NCI-H1105 treated with DMSO at 0.1 percent for 48 hours (cell line): ENCODE measurements at regions not wholly inside any gene's neighbourhood (a gene's known extent, or its start where the extent isn't known, plus 50 kb on each side); places are given as distances from the start of the nearest gene placed in this dataset.

Source experiments
- DNase-seq: peaks from one replicate; lab custom pipeline; 2025; lab: John Stamatoyannopoulos, UW

DNA sequence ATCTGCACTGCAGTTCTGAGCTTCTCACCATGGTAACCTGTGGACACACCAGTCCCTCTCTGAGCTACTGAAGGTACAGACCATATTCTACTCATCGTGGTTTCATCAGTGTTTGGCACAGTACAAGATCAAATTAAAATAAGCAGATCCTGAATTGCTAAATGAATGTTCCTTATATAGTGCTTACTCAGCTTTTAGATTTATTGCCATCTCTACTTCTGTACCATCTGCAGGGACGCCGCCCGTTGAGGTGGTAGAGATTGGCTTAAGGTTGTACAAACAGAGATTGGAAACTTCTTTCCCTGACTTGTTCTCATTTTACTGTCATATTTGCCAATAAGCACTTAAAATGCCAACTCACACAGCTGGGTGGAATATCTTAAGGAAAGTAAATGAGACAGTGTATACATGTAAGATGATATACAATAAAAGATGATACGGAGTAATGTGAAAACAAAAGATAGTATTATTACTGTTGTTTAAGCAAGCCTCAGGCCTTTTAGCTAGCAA lies 223.4 kb upstream of the FOXQ1 start:
- no peak for DNase-seq

DNA sequence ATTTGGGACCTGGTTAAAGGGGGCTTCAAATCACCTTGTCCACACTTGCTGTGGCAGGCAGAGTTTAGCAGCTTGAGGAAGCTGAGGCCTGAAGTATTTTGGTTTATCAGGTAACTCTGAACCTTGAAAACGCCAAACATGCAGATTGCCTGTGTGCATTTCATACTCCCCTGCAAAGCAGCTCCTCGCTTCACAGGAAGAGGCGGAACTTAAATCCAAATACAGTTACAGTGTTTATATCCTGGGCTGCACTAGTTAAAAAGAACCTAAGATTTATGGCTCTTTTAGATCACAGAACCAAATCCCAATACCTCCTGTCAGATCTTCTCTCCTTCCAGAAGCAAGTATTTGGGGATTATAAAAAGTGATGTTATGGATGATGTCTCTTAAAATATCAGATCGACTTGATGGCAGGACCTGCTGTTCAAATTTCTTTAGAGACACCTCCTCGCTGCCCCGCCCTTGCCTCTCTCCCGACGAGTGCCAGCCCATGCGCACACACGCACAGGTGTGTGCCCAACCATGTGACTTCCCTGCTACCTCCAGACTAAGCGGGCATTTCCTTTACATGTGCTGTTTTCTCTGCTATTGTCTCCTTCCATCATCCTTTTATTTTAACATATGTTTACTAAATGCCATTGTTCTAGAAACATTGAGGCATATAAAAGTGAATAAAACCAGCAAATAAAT lies 224.6 kb upstream of the FOXQ1 start:
- no peak for DNase-seq

DNA sequence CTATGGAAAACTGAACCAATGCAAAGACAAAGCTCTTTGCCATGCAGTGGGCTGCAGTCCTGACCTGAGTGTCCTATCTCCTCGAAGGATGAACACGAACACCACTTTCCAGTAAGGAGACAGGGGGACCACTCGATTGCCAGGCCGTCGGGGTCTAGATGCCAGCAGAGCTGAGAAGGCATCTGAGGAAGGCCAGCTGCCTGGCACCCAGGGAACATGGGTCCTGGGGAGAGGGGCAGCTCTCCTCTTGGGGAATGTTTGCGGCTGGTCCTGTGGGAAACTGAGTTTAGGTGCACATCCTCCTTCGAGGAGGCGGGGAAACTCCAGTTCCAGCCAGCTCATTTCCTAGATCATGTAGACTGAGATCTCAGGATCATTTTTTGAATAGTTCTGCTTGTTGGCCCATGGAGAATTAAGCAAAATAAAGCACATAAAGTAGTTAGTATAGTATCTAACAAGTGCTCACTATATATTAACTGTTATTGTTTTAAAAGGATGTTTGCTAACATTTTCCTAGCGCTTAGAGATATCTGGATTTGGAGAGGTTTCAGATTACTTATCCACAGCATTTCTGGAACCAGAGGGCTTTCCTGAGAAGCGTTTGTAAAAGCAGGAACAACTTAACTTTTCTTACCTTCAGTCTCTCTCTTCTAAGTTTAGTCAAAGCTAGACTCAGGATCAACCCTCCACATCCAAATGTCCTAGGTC lies 225.3 kb upstream of the FOXQ1 start:
- DNase-seq: no peak

DNA sequence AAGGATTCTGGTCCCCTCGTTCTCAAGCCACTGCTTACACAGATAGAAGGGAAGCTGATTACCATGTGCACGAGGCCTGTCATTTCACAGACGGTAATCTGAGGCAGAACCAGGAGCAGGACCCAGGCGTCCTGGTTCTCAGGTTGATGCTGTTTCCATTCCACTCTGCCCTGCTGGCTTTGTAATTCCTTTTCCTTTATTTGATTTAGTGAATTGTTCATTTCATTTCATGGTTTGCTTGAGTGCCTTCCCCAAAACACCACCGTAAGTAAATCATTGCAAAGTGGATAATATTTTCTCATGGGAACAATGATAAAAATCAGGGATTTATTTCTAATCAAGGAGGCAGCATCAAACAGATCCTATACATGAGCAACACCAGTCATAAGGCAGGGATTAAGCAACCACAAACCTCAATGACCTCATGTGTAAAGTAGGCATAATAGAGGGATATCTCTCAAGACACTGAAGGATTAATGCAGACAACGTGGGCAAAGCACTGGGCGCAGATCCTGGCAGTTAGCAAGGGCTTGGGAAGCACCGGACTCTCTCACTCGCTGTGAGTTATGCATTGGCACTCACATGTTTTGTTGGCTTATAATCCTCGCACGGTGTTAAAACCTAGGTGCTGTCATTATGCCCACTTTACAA lies 229.5 kb upstream of the FOXQ1 start:
- DNase-seq: no peak

DNA sequence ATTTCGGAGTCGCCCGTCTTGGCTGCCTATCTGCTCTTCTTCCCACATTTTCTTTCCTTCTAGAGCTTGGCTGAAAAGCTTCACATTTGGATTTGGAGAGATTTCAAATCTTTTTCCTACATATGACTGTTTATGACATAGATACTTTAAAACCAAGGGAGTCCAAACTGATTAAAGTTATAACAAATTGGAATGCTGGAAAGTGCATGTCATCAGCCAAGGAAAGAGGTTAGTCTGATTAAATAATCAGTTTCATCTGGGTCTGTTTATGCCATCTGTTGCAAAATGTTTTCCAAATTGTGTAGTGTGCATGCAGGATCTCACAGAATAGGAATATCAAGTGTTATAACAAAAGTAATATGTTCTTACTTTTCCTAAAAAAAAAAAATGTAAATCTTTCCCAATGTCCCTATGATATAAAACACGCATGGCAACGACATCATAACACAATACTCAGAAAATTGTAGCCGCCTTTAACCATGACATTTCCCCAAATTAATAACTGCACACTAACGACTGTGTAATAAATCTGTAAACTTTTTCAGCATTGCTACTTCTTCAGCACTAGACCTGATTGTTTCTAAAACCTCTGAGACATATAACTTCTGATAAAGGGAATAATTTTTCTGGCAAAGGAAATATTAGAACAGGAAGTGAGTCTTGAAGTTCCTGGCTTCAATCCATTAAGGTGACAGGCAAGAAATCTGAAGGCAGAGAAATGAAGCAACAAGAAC lies 230.2 kb upstream of the FOXQ1 start:
- no peak for DNase-seq

DNA sequence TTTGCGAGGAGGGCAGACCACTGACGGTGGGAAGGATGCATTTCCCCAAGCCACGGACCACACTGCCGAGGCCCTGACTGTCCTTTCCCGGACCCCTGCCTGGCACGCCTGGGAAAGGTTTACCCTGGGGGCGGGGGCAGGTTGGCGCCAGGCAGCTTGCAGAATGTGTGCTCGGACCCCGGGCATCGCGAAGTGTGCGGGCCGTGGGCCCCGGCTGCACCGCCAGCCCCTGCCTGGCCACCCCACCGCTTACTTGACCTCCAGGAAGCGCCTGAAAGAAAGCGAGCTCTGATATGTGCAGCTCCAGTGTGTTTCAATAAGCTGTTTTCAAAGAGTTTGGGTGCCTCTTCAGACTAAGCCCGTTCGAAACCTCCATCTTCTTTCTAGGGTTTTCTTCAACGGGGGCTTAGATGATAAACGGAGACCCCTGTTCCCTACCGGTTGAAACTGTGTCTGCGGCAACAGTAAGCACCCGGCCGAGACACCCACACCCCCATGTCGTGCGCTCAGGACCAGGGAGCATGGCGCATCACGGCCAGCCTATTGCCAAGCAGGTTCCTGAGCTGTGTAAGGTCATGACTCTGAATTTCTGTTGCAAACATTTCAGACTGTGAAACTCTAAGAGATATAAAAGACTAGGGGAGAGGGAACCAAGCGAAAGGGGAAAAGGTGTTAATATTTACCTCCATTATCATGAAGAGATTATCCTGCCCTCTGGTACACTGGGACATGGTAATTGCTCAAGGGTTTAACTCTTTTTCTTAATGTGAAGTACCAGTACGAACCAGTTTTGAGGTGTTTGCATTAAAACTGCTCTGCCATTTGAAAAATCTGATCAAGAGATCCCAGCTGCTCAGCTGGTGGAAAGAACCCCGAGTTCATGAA lies 231.2 kb upstream of the FOXQ1 start:
- DNase-seq: no peak

DNA sequence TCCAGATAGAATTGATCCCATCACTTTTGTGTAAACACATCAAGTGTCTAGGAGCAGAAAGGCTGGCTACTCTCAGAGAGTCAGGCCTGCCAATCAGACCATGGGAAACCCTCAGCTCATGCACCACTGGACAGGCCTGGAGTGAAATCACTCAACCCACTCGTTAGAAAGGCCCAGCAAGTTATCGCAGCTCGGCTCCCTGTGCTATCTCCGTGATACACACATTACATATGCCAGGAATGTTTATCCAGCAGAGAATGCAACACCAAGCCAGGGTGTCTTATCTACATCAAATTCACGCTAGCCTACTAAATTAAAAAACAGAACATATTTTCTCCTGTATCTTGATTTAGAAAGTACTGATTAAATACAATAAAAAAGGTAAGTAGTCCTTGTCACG lies 232.4 kb upstream of the FOXQ1 start:
- DNase-seq: no peak

DNA sequence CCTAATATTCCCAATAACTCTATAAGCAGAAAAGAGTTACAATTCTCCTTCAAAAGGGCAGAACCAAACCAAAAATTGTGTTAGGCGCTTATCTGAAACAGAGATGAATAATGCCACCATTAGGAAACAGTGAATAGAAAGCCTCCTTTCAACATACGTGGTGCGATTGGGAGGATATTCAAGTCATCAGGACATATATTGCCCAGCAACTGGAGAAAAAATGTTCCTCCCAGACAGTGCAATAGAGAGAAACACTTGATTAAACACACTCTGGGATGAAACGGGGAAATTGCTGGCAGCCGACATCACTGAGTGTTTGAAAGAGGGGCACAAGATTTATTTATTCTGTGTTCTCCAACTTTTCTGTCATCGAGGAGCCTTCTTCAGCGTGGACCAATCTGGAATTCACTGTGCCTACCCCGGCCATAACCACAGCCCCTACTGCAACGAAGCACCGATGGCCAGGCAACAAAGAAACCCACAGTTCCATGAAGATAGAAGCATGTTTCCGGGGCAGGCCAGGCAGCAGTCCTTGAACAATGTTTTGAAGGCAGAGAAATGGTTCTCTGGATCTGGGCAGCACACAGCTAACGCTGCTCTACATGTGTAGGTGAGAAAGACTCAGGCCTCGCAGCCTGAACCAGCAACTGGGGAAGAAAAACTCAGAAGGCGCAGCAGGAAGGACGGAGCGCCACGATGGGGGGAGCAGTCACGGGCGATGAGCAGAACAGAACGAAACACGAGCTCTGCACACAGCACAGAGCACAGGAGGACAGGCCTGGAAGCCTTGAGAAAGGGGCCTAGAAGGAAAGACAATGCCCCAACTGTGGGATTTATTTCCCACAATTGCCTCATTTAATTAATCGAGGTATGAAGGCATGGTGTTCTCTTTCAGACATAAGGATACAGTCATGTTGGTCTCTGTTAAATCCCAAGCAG lies 234.2 kb upstream of the FOXQ1 start:
- DNase-seq: no peak

DNA sequence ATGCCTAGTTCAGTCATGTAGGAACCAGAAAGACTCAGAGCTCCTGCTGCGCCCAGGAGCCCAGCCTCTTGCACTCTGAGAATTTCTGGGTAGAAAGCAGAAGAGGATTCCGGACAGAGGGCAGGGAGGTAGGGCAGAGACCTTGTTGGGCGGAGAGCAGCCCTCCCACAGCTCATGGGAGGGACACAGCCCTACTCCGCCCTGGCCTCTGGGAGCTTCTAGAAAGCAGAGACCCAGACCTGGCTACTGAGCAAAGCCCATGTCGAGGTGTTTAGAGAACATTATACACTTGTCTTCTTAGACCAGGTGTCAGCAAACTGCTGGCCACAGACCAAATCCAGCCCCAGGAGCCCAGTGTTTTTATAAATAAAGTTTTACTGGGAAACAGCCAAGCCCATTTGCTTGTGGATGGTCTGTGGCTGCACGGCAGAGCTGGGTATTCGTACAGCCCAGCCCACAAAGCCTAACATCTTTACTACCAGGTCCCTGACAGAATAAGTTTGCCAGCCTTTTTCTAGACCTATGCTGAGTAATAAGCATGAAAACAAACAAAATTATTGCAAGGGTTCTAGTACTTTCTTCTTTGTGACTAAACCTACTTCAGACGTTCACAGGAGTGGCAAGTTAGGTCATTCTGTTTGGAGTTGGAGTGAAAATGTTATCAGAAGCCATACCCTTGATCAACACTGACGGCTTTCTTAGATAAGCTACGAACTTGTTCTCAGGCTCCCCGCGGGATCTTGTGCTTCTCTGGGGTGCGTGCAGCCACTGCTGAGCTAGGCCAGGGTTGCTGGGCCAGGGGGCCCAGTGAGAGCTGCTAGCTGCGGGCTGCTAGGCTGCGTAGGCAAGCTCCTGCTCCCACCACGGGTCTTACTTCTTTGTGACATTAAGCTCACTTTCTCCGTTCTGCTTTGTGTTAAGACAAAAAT lies 235.1 kb upstream of the FOXQ1 start:
- DNase-seq: no peak

DNA sequence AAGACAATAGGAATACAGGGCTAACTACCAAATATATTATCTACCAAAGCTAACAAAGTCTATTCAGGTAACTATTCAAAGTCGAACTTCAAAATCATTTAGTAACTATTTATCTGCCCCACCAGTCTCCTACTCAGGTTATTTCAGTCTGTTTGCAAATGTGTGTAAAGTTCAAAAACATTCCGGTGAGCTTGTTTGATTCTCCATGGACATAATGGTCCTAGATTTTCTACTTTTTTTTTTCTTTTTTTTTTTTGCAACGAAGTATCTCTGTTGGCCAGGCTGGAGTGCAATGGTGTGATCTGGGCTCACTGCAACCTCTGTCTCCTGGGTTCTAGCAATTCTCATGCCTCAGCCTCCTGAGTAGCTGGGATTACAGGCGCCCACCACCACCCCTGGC lies 236.0 kb upstream of the FOXQ1 start:
- DNase-seq: no peak

DNA sequence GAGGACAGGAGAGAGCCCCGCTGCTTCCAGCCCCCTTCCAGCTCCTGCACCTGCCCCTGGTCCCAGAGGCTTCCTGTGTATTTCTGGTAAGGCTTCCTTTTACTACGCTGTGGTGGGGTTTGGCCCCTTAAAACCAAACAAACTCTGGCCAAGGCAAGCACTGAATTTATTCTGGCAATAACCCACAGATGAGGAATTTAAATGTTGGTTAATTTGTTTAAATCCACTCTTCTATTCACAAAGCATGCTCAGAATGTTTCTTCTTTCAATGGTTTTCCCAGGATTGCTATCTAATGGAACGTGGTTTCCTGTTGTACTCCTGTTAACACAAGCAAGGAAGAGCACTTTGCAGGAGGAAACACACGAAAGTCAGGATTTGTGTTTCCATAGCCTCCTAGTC lies 236.5 kb upstream of the FOXQ1 start:
- DNase-seq: no peak

DNA sequence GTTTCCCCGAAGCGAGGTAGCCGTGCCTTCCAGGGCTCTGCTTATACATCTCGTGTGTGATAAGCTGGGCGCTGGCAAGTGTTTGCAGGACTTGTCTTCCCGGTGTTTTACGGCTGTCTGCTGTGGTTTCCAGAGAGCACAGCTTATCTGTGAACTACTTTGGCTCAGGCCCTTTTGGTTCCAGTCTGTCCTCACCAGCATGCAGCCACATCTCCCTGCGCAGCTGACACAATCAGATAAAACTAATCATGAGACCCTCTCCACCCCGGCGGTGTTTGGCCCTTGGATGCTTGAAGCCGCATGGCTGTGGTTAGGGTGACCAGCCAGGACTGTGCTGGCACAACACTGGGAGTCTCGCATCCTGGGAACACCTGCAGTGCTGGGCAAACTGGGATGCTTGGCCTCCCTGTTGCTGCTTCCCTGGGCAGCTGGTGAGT lies 241.8 kb upstream of the FOXQ1 start:
- DNase-seq: no peak

DNA sequence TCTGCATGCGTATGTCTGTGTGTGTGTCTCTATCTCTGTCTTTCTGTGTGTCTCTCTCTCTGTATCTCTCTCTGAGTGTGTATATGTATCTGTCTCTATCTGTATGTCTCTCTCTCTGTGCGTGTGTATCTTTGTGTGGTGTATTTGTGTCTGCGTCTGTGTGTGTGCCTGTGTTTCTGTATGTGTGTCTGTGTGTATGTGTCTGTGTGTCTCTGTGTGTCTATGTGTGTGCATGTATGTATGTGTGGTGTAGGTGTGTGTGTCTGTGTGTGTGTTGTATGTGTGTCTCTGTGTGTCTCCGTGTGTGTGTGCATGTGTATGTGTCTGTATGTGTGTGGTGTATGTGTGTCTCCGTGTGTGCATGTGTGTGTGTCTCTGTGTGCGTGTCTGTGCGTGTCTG lies 243.0 kb upstream of the FOXQ1 start:
- no peak for DNase-seq

DNA sequence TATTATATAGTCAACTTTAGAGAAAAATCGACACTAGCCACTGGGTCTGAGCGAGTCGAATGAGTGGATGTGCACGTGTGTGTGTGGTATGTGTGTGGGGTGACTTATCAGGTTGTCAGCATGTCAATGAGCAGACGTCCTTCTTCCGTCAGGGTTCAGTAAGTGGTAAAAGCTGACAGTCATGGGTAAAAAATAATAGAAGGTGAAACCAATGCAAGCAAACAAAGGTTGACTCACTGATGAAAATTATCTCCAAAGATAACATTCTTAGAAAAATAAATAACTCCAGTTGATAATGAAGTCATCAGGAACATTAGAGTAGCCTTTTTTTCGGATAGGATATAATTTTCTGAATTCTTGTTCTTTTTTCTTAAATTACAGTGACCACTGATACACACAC lies 243.8 kb upstream of the FOXQ1 start:
- DNase-seq: no peak

DNA sequence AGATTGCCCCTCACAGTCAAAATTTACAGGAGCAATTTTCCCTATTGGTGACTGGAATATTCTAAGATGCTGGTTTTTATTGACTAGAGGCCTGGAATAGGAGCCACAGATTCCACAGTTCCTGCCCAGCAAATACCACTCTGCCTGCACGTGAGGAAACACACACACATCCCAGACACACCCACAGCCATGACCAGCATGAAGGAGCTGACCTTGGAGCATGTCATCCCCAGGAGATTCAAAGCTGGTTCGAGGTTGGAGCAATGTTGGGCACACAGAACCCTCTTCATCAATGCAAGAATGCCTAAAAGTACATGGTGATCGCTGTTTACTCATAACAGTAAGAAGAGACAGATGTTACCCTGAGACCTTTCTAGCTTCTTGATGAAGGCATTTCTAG lies 244.6 kb upstream of the FOXQ1 start:
- no peak for DNase-seq

DNA sequence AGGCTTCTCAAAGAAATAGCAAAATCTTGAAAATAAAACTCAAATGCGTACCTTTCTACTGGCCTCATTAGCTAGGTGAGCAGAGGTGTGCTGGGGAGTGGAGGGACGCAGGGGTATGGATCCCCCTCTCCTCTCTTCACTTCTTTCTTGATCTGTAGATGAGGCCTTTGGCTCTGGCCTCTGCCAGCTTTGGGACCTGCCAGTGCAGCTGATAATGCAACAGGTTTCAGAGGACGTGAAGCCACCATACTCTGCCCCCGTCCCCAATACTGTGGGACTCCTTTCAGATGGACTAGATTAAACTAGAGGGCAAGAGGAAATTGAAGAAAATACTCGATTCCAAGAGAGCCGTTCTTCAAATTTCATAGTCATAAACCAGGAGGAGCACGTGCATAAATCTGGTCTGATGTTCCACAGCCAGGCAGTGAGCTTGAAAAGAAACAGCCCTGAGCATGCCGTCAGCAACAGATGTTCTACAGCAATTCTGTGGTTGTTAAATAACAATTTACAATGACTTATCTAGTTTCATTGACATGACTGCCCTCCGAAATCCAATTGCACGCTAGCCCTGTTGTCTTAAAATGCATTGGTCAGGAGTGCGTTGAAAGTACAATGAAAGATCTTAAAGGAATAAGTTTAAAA lies 245.3 kb upstream of the FOXQ1 start:
- DNase-seq: no peak

DNA sequence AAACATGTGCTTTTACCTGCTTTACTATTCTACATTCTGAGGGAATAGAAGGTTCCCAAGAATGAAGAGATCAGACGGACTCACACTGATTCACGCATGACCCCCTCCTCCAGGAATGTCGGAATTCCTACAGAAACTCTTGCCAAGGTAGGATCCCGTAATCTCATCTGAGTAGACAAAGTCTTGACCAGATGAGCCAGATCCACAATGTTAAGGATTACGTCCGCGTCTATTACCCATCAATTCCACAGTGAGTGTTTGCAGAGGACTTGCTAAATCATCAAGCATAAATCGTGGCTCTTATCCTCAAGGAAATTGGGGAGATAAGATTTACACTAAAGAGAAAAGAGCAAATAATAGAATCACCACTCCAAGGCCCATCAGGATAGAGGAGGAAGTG lies 245.9 kb upstream of the FOXQ1 start:
- no peak for DNase-seq

DNA sequence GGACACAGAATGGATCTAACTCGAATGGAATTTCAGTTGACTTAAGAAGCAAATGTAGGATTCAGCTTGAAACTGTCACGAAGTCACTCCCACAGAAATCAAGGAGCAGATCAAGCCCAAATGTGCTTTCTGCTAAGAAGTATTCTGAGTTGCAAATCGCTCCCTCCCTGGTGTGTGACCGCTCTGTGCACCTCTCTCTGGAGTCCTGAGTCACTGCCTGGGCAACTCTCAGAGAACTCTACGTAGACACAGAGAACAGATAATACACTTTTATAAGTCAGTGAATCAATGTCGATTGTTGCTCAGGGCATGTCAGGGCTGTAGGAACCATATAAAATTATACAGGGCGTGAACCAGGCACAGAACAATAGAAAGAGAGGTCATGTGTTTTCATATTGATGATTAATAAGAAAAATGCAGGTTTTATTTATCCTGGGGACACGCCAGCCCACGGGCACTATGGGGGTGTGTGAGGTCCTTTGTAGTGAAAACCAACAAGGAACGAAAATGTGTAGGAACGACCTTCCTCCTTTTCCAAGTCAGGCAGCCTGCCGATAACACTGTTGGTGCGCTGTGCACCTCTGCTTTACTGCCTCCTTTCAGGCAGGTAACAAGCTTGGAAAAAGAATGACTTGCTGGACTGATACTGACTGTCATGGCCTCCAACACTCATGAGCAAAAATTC lies 248.1 kb upstream of the FOXQ1 start:
- DNase-seq: no peak
